HG02852 (cell line): ENCODE measurements at regions not wholly inside any gene's neighbourhood (a gene's known extent, or its start where the extent isn't known, plus 50 kb on each side); places are given as distances from the start of the nearest gene placed in this dataset.
A peak's percentile ranks its signal among the peaks of the same experiment; 100 is the strongest.

Source experiments
- ATAC-seq: cut with Tn5 transposase; IDR thresholded peaks from one replicate; pipeline ENCODE4 v1.9.1; 2021; ENCODE audit warnings: mild to moderate bottlenecking, moderate library complexity; ENCODE audit not compliant: unreplicated experiment

GRCh38 chr4:56757821-56758411 is 63.6 kb downstream of the SPINK2 start:
- ATAC-seq: peak; percentile 89

DNA sequence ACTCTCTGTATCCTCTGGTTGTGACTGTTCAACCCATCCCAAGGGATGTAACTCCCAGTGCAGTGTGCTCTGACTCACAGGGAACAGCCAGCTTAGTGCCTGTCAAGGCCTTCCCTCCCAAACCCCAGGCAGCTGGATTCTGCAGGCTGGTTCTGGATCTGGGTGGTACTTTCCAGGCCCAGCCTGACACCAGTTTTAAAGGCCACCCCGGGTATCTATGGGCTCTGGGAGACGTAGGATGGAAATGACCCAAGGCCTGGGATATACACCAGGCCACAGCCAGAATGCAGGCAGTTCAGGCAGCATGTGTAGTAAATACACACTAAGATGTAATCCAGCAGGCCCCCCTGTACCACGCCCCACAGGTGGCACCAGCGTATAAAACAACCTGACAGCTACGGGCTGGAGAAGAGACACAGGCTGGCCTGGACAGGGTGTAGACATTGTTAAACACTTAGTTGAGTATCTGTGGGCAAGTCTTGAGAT is 64.2 kb downstream of the SPINK2 start:
- peak; percentile 35 for ATAC-seq

GRCh38 chr4:56755901-56756300 is 65.6 kb downstream of the SPINK2 start:
- ATAC-seq: no peak

GRCh38 chr4:56752985-56753384 is 68.5 kb downstream of the SPINK2 start:
- no peak for ATAC-seq

- no peak for ATAC-seq
Measured at GRCh38 chr4:56750231-56750630, 69.1 kb upstream of the HOPX start.

GRCh38 chr4:56748271-56748670 is 67.2 kb upstream of the HOPX start:
- ATAC-seq: no peak

- ATAC-seq: no peak
Measured at GRCh38 chr4:56746639-56747038, 65.5 kb upstream of the HOPX start.

GRCh38 chr4:56745042-56745441 is 63.9 kb upstream of the HOPX start:
- no peak for ATAC-seq

GRCh38 chr4:56744030-56744429 is 62.9 kb upstream of the HOPX start:
- ATAC-seq: no peak

- ATAC-seq: no peak
Measured at GRCh38 chr4:56743550-56743949, 62.5 kb upstream of the HOPX start.

DNA sequence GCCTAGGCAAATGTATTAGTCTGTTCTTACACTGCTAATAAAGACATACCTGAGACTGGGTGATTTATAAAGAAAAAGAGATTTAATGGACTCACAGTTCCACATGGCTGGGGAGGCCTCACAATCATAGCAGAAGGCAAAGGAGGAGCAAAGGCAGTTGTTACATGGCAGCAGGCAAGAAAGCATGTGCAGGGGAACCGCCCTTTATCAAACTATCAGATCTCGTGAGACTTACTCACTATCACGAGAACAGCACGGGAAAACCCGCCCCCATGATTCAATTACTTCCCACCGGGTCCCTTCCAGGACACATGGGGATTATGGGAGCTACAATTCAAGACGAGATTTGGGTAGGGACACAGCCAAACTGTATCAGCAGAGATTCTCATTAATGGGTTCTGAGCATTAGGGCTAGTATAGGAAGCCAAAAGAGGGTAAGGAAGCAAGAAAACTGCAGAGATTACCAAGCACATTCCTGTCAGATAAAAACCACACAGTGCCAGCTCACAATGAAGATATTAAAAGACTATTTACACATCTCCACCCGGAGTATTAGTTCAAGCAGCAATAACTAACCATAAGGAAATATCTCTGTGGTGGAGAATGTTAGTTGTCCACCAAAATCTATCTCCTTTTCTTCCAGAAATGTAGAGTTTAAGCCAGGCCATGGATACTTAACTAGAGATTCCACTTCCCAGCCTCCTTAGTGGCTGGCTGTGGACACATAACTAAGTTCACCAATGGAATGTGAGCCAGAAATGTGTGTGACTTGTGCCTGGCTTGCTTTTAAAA is 61.2 kb upstream of the HOPX start:
- ATAC-seq: no peak

DNA sequence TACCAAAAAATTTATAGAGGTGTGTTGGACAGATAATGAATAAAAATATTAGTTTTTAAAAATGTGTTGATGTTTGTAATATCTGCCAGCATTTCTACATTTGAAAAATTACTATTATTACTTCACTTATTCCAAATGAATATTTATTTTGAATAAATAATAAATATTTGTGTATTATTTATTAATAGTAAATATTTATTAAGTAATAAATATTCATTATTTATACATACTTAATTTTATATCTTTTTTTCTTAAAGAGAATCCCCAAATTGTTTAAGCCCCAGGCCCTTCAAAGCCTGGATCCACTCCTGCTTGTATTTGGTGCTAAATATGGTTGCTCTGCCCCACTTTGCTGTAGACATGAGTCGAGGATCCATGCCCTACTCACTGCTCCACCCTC is 60.5 kb upstream of the HOPX start:
- ATAC-seq: no peak

DNA sequence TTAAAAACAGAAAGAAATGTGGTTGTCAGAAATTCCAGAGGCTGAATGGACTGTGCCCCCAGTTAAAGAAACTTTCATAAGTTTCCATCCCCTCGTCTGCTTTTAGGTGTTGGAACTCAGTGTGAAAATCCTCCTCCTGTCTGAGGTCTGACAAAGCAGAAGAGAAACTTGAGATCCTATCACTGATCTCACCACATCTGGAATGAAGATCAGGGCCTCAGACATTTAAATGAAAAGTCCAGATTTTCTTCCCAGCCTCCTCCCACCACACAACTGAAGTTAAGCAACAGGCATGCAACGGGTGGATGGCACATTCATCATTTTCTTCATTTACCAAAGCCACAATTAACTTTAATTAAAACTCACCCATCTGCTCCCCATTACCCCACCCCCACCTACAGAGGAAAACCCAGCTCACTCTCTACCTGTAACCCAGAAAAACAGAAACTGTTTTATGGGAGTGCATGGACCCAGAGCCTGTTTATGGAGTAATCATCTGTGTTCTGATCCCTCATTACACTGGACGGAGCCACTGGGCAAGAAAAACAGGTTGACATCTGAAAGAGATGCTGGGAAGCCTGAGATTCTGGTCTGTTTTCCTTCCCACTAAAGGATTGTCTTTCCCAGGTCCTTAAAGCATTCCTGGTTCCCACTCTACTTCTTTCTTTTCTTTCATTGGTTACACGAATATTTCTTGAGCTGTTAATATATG is 58.1 kb upstream of the HOPX start:
- ATAC-seq: no peak

DNA sequence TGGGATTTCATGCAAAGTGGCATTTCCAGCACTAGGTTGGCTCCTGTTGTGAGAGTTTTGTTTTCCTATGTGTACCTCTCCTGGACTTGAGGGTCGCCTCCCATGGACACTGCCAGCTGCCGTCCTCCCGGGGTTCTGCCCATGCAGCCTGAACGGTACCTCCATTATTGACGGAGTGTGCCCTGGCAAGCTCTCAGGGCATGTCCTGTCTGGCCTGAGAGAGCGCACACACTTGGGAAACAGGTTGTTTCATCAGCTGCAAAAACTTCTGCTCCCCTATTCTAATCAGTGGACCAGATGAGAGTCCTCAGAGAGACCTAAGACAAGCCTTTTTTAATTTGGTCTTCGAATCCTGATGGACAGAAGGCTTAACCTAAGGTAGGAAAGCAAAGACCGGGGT is 56.6 kb upstream of the HOPX start:
- ATAC-seq: no peak

DNA sequence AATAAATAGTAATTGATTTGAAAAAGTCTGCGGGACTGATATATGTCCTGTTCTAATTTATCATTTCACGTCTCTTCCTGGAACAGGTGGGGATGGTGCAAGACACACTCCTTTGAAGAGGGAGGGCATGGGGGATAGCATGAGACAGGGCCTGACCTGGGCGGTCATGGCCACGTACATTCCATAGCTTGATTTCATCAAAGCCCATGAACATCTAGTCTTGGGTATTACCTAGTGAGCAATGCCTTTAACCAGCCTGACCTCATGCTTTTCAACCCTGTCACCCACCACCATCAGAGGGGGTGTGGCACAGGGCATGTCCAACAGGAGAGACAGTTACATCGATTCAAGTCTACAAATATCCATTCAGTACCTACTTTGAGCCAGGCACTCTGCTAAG is 52.3 kb upstream of the HOPX start:
- ATAC-seq: no peak

- no peak for ATAC-seq
Measured at GRCh38 chr4:56732301-56732700, 51.2 kb upstream of the HOPX start.

GRCh38 chr4:56731857-56732256 is 50.8 kb upstream of the HOPX start:
- ATAC-seq: no peak
